ELF-1 (cell line): ENCODE measurements at regions not wholly inside any gene's neighbourhood (a gene's known extent, or its start where the extent isn't known, plus 50 kb on each side); places are given as distances from the start of the nearest gene placed in this dataset.

Source experiments
- DNase-seq: peaks from one replicate; pipeline ENCODE4 v3.0.0-alpha.2; 2016; ENCODE audit warnings: low read depth, low spot score

DNA sequence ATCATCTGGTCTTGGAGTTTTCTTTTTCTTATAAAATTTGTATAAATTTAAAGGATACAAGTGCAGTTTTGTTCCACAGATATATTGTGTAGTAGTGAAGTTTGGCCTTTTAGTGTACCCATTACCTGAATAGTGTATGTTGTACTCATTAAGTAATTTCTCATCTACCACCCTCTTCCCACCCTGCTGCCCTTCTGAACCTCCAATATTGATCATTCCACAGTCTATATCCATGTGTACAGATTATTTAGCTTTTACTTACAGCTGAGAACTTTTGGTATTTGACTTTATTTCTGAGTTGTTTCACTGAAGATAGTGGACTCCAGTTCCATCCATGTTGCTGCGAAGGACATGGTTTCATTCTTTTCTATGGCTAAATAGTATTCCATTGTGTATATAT, 63.1 kb upstream of the NR3C1 start:
- DNase-seq: no peak

DNA sequence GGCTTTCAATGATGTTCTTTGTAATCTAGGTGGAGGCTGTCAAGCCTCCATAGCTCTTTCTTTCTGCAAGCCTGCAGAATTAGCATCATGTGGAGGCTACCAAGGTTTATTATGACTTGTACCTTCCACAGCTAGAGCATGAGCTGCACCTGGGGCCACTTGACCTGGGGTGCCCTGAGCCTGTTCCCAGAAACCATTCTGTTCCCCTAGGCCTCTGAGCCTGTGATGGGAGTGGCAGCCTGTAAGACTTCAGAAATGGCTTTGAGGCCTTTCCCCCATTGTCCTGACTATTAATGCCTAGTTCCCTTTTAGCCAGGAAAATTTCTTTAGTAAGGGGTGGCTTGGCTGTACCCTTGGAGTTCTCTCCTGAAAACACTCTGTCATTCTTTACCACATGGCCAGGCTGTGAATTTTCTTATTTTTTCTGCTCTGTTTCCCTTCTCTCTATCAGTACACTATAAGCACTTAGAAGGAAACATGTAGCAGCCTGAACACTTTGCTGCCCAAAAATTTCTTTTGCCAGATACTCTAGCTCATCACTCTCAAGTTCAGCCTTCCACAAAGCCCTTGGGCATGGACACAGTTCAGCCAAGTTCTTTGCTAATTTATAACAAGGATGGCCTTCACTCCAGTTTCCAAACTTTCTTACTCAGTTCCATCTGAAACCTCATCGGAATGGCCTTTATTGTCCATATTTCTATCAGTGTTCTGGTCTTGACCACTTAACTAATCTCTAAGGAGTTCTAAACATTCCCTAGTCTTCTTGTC, 61.4 kb upstream of the NR3C1 start:
- DNase-seq: no peak

DNA sequence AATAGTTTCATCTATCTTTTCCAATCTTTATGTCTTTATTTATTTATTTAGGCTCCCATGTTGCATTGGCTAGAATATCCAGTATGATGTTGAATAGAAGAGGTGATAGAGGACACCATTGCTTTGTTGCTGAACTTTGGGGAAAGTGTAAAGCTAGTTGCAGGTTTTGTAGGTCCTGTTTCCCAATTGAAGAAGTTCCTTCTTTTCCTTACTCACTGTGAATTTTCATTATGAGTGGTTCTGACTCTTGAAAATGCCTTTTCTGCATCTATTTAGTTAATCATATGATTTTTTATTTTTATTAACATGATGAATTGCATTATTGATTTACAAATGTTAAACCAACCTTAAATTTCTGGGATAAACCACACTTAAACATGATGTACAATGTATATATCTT, 58.9 kb upstream of the NR3C1 start:
- no peak for DNase-seq

DNA sequence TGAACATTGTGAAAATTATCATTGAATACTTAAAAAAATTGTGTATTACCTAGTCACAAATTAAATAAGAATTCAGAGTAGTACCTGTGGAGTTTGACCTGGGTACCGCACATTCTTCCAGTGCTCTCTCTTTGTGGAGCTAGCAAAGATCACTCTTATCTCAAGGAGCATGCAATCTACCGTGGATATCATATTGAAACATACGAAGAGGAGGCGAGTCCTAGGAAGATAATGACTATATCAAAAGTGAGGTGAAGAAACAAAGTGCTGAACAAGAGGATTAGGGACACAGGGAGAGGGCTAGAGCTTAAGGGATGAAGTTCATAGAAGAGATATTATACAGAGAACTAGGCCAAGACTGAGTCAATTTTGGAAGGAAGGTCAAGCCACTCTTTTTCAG, 55.9 kb upstream of the NR3C1 start:
- no peak for DNase-seq

DNA sequence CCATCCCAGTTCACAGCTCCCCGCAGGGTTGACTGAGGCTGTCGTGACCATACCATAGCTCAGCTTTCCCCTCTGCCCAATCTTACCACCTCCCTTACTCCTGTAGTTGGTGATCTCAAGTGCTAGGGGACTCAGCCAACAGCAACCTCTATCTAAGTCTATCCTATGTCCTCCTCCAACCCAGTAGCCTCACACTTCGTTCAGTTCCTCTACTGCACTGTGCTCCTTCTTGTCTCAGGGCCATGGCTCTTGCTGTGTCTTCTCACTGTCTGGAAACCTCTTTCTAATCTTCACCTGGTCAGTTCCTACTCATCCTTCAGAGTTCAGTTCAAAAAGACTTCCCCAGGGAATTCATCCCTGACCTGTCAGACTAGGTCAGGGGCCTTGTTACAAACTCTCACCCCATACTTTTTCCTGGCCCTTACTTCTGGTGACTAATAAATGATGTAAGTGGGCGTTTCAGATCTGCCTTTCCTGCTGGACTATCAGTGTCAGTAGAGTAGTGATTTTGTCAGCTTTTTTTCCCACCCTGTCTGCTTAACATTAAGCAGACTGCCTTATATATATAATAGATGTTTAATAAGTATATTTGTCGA, 53.6 kb upstream of the NR3C1 start:
- no peak for DNase-seq

DNA sequence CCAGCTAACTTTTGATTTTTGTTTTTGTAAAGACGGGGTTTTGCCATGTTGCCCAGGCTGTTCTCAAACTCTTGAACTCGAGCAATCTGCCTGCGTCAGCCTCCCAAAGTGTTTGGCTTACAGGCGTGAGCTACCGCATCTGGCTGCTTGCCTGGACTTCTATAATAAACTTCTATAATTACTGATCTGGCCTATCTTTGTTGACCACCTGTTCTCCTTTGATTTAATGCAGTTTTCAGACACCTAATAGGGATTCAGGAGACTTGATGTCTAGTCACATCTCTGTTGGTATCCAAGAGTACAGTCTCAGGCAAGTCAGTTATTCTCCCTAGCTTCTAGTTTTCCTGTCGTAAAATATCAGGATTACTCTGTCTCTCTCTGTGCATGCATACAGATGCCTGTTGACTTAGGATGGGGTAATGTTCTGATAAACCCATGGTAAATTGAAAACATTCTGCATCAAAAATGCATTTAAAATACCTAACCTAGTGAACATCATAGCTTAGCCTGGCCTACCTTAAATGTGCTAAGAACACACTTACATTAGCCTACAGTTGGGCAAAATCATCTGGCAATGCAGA, 51.5 kb upstream of the NR3C1 start:
- no peak for DNase-seq

DNA sequence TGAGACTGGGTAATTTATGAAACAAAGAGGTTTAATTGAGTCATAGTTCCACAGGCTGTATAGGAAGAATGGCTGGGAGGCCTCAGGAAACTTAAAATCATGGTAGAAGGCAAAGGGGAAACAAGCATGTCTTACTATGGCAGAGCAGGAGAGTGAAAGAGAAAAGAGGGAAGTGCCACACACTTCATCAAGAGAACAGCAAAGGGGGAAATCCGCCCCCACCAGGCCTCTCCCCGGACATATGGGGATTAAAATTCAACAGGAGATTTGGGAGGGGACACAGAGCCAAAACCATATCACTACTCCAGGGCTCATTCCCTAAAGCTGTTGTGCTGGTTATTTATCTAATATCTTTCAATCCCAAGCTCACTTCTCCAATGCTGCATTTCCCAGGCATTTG, 50.2 kb upstream of the NR3C1 start:
- DNase-seq: no peak
